ENCODE measurements at regions not wholly inside any gene's neighbourhood (a gene's known extent, or its start where the extent isn't known, plus 50 kb on each side); places are given as distances from the start of the nearest gene placed in this dataset.
"Not testable (repeated sequence)": the region's sequence is repeated elsewhere in the genome, so short reads cannot be mapped to it uniquely, and the experiment has no call there.

GRCh38 chr2:182634386-182634785, 81.7 kb upstream of the DNAJC10 start:
- DNase-seq (ENCODE audit: low read depth): no peak

DNA sequence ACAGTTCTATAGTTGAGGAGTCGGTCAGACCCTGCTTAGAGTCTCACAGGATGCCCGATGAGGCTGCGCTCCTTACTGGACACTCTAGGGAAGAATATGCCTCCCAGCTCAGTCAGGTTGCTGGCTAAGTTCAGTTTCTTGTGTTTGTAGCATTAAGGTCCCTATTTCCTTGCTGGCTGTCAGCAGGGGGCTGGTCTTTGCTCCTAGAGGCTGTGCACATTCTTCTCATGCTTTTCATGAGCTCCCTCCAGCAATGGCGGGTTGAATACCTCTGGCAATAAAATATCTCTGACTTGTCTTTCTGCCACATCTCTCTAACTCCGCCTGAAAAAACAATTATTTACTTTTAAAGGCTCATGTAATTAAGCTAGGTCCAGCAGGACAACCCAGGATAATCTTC, 79.4 kb upstream of the DNAJC10 start:
- DNase-seq (ENCODE audit: low read depth): no peak

- no peak for DNase-seq (ENCODE audit: low read depth)
Measured at GRCh38 chr2:182638667-182639066, 77.4 kb upstream of the DNAJC10 start.

GRCh38 chr2:182639971-182640370, 76.1 kb upstream of the DNAJC10 start:
- DNase-seq (ENCODE audit: low read depth): no peak

GRCh38 chr2:182642328-182642727, 73.7 kb upstream of the DNAJC10 start:
- peak; percentile 56 for DNase-seq (ENCODE audit: low read depth)

GRCh38 chr2:182646763-182647498, 69.1 kb upstream of the DNAJC10 start:
- DNase-seq (ENCODE audit: low read depth): no peak

DNA sequence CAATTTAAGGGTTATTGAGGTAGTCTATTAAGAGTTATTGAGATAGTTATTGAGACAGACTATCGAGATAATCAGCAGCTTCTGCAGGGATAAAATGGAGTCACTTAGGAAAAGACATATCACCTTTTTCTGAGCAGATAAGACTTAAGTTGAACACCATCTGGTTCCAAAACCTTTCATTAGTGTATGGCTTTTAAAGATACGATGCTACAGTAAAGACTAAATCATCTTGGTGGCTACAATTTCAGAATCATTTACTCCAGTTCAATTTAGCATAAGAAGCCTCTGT, 68.6 kb upstream of the DNAJC10 start:
- no peak for DNase-seq (ENCODE audit: low read depth)

- peak; percentile 44 for DNase-seq (ENCODE audit: low read depth)
Measured at GRCh38 chr2:182649316-182649715, 66.7 kb upstream of the DNAJC10 start.

DNA sequence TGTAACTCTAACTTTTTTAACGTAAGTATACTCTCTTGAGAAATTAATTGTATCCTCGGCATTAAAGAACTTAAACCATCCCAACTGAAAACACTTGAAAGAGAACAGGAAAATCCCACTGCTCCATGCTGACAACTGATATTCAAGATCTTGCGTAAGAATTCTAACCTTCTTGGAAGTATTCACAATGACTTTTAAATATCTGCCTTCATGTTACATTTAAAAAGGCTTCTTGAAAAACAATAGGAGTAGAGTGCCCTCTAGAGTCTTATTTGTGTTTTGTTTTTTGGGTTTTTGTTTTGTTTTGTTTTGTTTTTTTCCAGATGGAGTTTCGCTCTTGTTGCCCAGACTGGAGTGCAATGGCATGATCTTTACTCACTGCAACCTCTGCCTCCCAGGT, 65.4 kb upstream of the DNAJC10 start:
- peak; percentile 65 for DNase-seq (ENCODE audit: low read depth)

DNA sequence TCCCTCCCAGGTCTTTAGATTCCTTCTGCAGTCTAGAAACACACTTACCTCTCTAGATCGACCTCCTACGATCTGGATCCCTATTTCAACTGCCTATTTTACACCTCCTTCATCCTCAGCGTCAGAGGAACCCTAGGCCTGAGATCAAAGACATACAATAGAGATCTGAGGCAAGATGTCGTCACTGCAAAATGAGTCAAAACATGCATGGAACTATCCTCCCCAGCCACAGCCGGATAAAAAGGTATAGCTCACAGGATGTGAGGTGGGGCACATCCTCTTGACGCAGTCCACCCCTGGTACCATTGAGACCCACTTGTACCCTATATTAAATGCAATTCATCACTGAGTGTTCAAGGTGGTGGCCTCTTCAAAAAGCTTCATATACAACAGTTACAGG, 63.7 kb upstream of the DNAJC10 start:
- DNase-seq (ENCODE audit: low read depth): peak; percentile 55

GRCh38 chr2:182655750-182656149, 60.3 kb upstream of the DNAJC10 start:
- no peak for DNase-seq (ENCODE audit: low read depth)

DNA sequence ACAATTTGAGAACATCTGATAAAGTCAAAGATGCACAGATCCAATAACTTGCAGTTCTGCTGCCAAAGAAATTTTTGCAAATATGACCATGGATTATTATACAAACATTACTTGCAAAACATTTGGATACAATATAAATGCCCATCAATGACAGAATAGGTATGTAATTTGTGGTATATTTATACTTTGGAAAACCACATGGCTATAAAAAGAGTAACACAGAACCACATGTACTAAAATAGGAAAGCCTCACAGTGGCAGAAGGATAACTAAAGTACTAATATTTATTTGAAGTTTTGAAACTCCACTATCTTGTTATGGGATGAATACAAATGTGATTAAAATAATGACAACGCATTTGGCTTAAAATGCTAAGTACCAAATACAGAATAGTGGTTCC, 51.8 kb upstream of the DNAJC10 start:
- no peak for DNase-seq (ENCODE audit: low read depth)

GRCh38 chr2:182665500-182665899, 50.6 kb upstream of the DNAJC10 start:
- not testable (repeated sequence) for DNase-seq (ENCODE audit: low read depth)

Data from HT1080 (cell line).